ENCODE measurements at regions not wholly inside any gene's neighbourhood (a gene's known extent, or its start where the extent isn't known, plus 50 kb on each side); places are given as distances from the start of the nearest gene placed in this dataset.

DNA sequence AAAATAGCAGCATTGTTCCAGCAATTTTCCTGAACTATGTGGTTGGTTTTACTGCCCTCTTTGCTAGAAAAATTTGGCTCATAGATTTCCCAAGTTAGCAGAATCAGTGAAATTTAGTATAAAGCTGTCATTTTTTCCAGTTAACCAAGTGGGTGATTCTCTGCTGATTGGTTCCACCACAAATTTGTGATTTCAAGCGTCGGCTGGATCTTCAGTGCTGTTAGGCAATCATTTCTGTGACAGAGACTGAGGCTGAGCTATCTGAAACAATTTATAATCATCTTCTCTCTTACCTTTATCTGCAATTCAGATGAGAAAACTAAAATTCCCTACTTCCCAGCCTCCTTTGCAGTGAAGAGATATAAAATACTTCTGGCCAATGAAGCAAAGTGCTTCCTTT lies 68.6 kb upstream of the OTUD4 start:
- no peak for DNase-seq

GRCh38 chr4:145248502-145248901 lies 68.1 kb upstream of the OTUD4 start:
- DNase-seq = no peak

- peak; percentile 77 to 92 (median 83) for DNase-seq
Observed at GRCh38 chr4:145234091-145234706, 53.8 kb upstream of the OTUD4 start.

GRCh38 chr4:145231906-145232700 lies 51.7 kb upstream of the OTUD4 start:
- peak; percentile 55 to 67 (median 64) for DNase-seq

- peak in 2 of 3 donors; percentile 30 to 44 for DNase-seq
Observed at GRCh38 chr4:145230726-145231125, 50.3 kb upstream of the OTUD4 start.

Measured in muscle of back (tissue), 3 donors.